Right kidney (tissue), 1 donor: ENCODE measurements at regions not wholly inside any gene's neighbourhood (a gene's known extent, or its start where the extent isn't known, plus 50 kb on each side); places are given as distances from the start of the nearest gene placed in this dataset.
"Not testable (repeated sequence)": the region's sequence is repeated elsewhere in the genome, so short reads cannot be mapped to it uniquely, and the experiment has no call there.

Experiments used
- DNase-seq: peaks from one replicate; pipeline ENCODE4 v3.0.0-alpha.2; 2016

DNA sequence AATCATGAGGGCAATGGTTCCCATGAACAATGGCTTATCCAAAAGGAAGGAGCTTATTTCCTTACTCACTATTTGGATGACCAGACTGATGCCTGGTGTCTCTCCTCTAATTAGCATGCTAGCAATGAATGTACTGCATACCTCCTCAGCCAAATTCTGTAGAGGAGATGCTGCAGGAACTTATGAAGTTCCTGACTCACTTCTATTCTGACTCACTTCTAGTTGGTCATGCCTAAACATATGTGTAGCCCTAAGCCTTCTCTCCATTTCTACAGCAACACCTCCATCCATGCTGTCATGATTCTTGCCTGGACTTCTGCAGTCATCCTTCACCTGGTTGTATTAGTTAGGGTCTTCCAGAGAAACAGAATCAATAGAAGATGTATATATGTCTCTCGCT is 59.9 kb upstream of the MRPS9 start:
- no peak for DNase-seq

DNA sequence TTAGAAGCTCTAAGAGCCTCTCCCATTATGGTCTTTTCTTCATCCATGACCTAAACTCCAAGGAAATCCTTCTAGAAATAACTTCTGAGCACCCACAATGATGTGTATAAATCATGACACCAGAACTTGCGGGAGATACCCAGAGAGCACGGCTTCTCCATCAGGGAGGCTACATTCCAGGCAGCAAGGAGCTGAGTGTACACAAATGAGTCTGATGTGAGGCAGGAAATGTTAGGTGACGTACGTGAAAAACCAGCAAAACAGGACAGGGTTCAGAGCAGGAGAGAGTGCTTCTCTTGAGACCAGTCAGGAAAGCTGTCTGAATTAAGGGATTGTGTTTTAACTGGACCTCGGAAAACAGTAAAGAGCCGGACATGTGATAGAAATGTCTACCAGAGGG is 58.1 kb upstream of the MRPS9 start:
- not testable (repeated sequence) for DNase-seq

DNA sequence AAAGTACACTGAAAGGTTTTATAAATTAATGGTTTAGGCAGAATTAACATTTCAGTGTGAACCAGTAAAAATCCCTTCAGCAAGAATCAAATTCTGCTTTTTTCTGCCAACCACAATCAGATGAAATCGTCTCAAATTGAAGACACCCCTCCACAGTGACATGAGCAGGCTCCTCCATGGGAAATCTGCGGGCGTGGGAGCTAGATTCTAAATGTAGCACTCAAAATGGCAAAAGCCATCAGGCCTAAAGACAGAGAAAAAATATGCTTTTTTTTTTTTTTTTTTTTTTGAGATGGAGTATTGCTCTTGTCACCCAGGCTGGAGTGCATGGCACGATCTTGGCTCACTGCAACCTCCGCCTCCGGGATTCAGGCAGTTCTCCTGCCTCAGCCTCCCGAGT is 55.8 kb upstream of the MRPS9 start:
- DNase-seq = no peak
